GM21528 (cell line): ENCODE measurements at regions not wholly inside any gene's neighbourhood (a gene's known extent, or its start where the extent isn't known, plus 50 kb on each side); places are given as distances from the start of the nearest gene placed in this dataset.
"Not testable (repeated sequence)": the region's sequence is repeated elsewhere in the genome, so short reads cannot be mapped to it uniquely, and the experiment has no call there.

ENCODE experiments used
- ATAC-seq: cut with Tn5 transposase; IDR thresholded peaks from one replicate; pipeline ENCODE4 v1.9.1; 2021; ENCODE audit warnings: mild to moderate bottlenecking, moderate library complexity; ENCODE audit not compliant: unreplicated experiment, low FRiP score

- no peak for ATAC-seq
These were observed 579.4 kb upstream of the SLC8A1 start for GRCh38 chr2:41031282-41031681.

GRCh38 chr2:41032715-41033114 is 580.8 kb upstream of the SLC8A1 start:
- ATAC-seq: no peak

GRCh38 chr2:41033127-41033526 is 581.2 kb upstream of the SLC8A1 start:
- ATAC-seq: no peak

- ATAC-seq: no peak
These were observed 586.5 kb upstream of the SLC8A1 start for GRCh38 chr2:41038408-41038807.

GRCh38 chr2:41039750-41040149 is 587.9 kb upstream of the SLC8A1 start:
- ATAC-seq: not testable (repeated sequence)

GRCh38 chr2:41040782-41041520 is 589.1 kb upstream of the SLC8A1 start:
- ATAC-seq: no peak

GRCh38 chr2:41042343-41042742 is 590.5 kb upstream of the SLC8A1 start:
- no peak for ATAC-seq

GRCh38 chr2:41061356-41061755 is 609.5 kb upstream of the SLC8A1 start:
- no peak for ATAC-seq

- ATAC-seq: no peak
These were observed 610.4 kb upstream of the SLC8A1 start for GRCh38 chr2:41062336-41062735.

- no peak for ATAC-seq
These were observed 614.3 kb upstream of the SLC8A1 start for GRCh38 chr2:41066168-41066567.

- ATAC-seq: no peak
These were observed 616.9 kb upstream of the SLC8A1 start for GRCh38 chr2:41068740-41069139.

GRCh38 chr2:41078341-41078740 is 626.5 kb upstream of the SLC8A1 start:
- ATAC-seq: no peak

- ATAC-seq: no peak
These were observed 627.1 kb upstream of the SLC8A1 start for GRCh38 chr2:41079011-41079410.

- no peak for ATAC-seq
These were observed 632.4 kb upstream of the SLC8A1 start for GRCh38 chr2:41084321-41084720.

GRCh38 chr2:41087946-41088345 is 636.1 kb upstream of the SLC8A1 start:
- no peak for ATAC-seq

- no peak for ATAC-seq
These were observed 649.4 kb upstream of the SLC8A1 start for GRCh38 chr2:41101281-41101680.

GRCh38 chr2:41109744-41110143 is 657.9 kb upstream of the SLC8A1 start:
- no peak for ATAC-seq

- ATAC-seq: no peak
These were observed 660.1 kb upstream of the SLC8A1 start for GRCh38 chr2:41111836-41112627.

GRCh38 chr2:41116106-41116797 is 664.4 kb upstream of the SLC8A1 start:
- ATAC-seq: no peak

- ATAC-seq: no peak
These were observed 667.6 kb upstream of the SLC8A1 start for GRCh38 chr2:41119489-41119888.

GRCh38 chr2:41123341-41123740 is 671.5 kb upstream of the SLC8A1 start:
- no peak for ATAC-seq
